SK-N-SH (cell line): ENCODE measurements at regions not wholly inside any gene's neighbourhood (a gene's known extent, or its start where the extent isn't known, plus 50 kb on each side); places are given as distances from the start of the nearest gene placed in this dataset.

Experiments used
- CTCF ChIA-PET: fragments of 300-600, 350-600 bp; formaldehyde crosslinking; extraction: SDS; loops from one replicate; lab custom pipeline; 2021; lab: Yijun Ruan, JAX
- POLR2A ChIA-PET: fragments of 350-600 bp; sonication (Branson Sonifier 250); formaldehyde crosslinking; extraction: SDS; loops from one replicate; lab custom pipeline; 2020; ENCODE audit warnings: antibody characterized with exemption, inconsistent platforms; lab: Yijun Ruan, JAX
- DNase-seq: peaks from one replicate; pipeline ENCODE4 v3.0.0; 2012
- H2AFZ ChIP-seq: fragments of 200-600 bp; sonication (generic); 2 replicates; pipeline ENCODE4 v1.8.1; 2016; ENCODE audit warnings: antibody characterized with exemption, mild to moderate bottlenecking, low read depth
- H3F3A ChIP-seq: fragments of 200-600 bp; sonication (generic); replicated peaks from 2 replicates; pipeline ENCODE3; 2016; ENCODE audit warnings: antibody characterized with exemption, mild to moderate bottlenecking; ENCODE audit not compliant: insufficient read depth
- H3K27ac ChIP-seq, 2 experiments: fragments of 200-500 bp in 1 of 2; fragments of 200-600 bp in 1 of 2; sonication (Bioruptor generic) in 1 of 2; sonication (generic), shearing (Covaris generic) in 1 of 2; 2 replicates each; pipeline versions ENCODE4 v1.5.1 to v1.6.1; 2014 to 2016; ENCODE audit warnings: low read depth in 2 of 2, inconsistent platforms in 1 of 2, low read length in 1 of 2, mild to moderate bottlenecking in 1 of 2, mixed read lengths in 1 of 2
- H3K27me3 ChIP-seq: fragments of 200-600 bp; sonication (generic), shearing (Covaris generic); 2 replicates; pipeline ENCODE4 v1.6.1; 2016; ENCODE audit warnings: mixed run types; ENCODE audit not compliant: insufficient read depth
- H3K36me3 ChIP-seq, 2 experiments: fragments of 200-500 bp in 1 of 2; fragments of 200-600 bp in 1 of 2; sonication (Bioruptor generic) in 1 of 2; sonication (generic) in 1 of 2; replicated peaks in 1 of 2; 2 replicates each; pipeline versions ENCODE3 to v1.5.1; 2014 to 2016; ENCODE audit warnings: low read length in 1 of 2, mild to moderate bottlenecking in 1 of 2; ENCODE audit not compliant: insufficient read depth in 2 of 2, control insufficient read depth in 1 of 2
- H3K4me1 ChIP-seq, 2 experiments: fragments of 200-500 bp in 1 of 2; fragments of 200-600 bp in 1 of 2; sonication (Bioruptor generic) in 1 of 2; sonication (generic), shearing (Covaris generic) in 1 of 2; 2 replicates each; pipeline versions ENCODE4 v1.5.1 to v1.6.1; 2014 to 2016; ENCODE audit warnings: low read depth in 1 of 2, low read length in 1 of 2, mixed run types in 1 of 2; ENCODE audit not compliant: insufficient read depth in 2 of 2, control insufficient read depth in 1 of 2
- H3K4me2 ChIP-seq: fragments of 200-600 bp; sonication (generic), shearing (Covaris generic); 2 replicates; pipeline ENCODE4 v1.6.1; 2017; ENCODE audit warnings: mixed run types
- H3K4me3 ChIP-seq, 2 experiments: fragments of 200-500 bp in 1 of 2; fragments of 200-600 bp in 1 of 2; sonication (Bioruptor generic) in 1 of 2; sonication (generic), shearing (Covaris generic) in 1 of 2; 2 replicates each; pipeline versions ENCODE4 v1.5.1 to v1.8.1; 2014 to 2016; ENCODE audit warnings: low read depth in 2 of 2, inconsistent platforms in 1 of 2, low read length in 1 of 2, mild to moderate bottlenecking in 1 of 2, mixed read lengths in 1 of 2, moderate library complexity in 1 of 2
- H3K79me2 ChIP-seq: fragments of 200-600 bp; sonication (generic); 2 replicates; pipeline ENCODE4 v1.8.1; 2017; ENCODE audit warnings: mild to moderate bottlenecking; ENCODE audit not compliant: insufficient read depth
- H3K9ac ChIP-seq: fragments of 200-600 bp; sonication (generic); 2 replicates; pipeline ENCODE4 v1.6.1; 2017; ENCODE audit warnings: mixed run types
- H3K9me2 ChIP-seq: fragments of 200-600 bp; sonication (generic); 2 replicates; pipeline ENCODE4 v1.6.1; 2017; ENCODE audit warnings: mixed run types
- H3K9me3 ChIP-seq: fragments of 200-600 bp; sonication (generic); 2 replicates; pipeline ENCODE4 v1.6.1; 2017; ENCODE audit warnings: mixed run types, mild to moderate bottlenecking, moderate library complexity
- H4K20me1 ChIP-seq: fragments of 200-600 bp; sonication (generic); 2 replicates; pipeline ENCODE4 v1.6.1; 2017; ENCODE audit warnings: mild to moderate bottlenecking, mixed run types; ENCODE audit not compliant: insufficient read depth
- CHD2 ChIP-seq: fragments of 150-350 bp; IDR thresholded peaks from 2 replicates; pipeline ENCODE4 v1.6.1; 2018; ENCODE audit warnings: low read length; ENCODE audit not compliant: partially characterized antibody
- ELF1 ChIP-seq: IDR thresholded peaks from 2 replicates; pipeline ENCODE4 v1.4.0; 2012
- EP300 ChIP-seq, 2 experiments: IDR thresholded peaks; 2 replicates each; pipeline versions ENCODE4 v1.4.0 to v1.6.1; 2012; ENCODE audit warnings: borderline replicate concordance in 1 of 2, low read depth in 1 of 2, low read length in 1 of 2
- EZH2phosphoT487 ChIP-seq: fragments of 200-600 bp; sonication (generic); IDR thresholded peaks from 2 replicates; pipeline ENCODE4 v1.6.1; 2017; ENCODE audit warnings: low read depth, mixed run types, mild to moderate bottlenecking, antibody characterized with exemption, moderate library complexity, borderline replicate concordance
- IRF3 ChIP-seq: fragments of 150-350 bp; IDR thresholded peaks from 2 replicates; pipeline ENCODE4 v1.6.1; 2016; ENCODE audit warnings: mild to moderate bottlenecking, low read depth, low read length
- JUND ChIP-seq: IDR thresholded peaks from 2 replicates; pipeline ENCODE4 v1.4.0; 2012
- MAX ChIP-seq: IDR thresholded peaks from 2 replicates; pipeline ENCODE4 v1.4.0; 2012; ENCODE audit warnings: low read depth
- POLR2AphosphoS5 ChIP-seq: IDR thresholded peaks from 2 replicates; pipeline ENCODE4 v1.6.1; 2012; ENCODE audit warnings: low read depth, low read length
- RAD21 ChIP-seq: IDR thresholded peaks from 2 replicates; pipeline ENCODE4 v1.6.1; 2012; ENCODE audit warnings: mild to moderate bottlenecking, low read length
- REST ChIP-seq: IDR thresholded peaks from 2 replicates; pipeline ENCODE4 v1.6.1; 2012; ENCODE audit warnings: mild to moderate bottlenecking, low read depth, low read length, moderate library complexity
- RXRA ChIP-seq: IDR thresholded peaks from 2 replicates; pipeline ENCODE4 v1.4.0; 2012; ENCODE audit warnings: low read depth, mild to moderate bottlenecking, borderline replicate concordance
- SIN3A ChIP-seq: IDR thresholded peaks from 2 replicates; pipeline ENCODE4 v1.6.1; 2012; ENCODE audit warnings: low read depth, mild to moderate bottlenecking, low read length, moderate library complexity, borderline replicate concordance
- TAF1 ChIP-seq: IDR thresholded peaks from 2 replicates; pipeline ENCODE4 v1.6.1; 2012; ENCODE audit warnings: low read depth, mild to moderate bottlenecking, low read length, moderate library complexity, borderline replicate concordance
- TEAD4 ChIP-seq: IDR thresholded peaks from 2 replicates; pipeline ENCODE4 v1.4.0; 2012; ENCODE audit warnings: mild to moderate bottlenecking, borderline replicate concordance; ENCODE audit not compliant: insufficient read depth
- USF2 ChIP-seq: fragments of 150-350 bp; IDR thresholded peaks from 2 replicates; pipeline ENCODE4 v1.6.1; 2017; ENCODE audit warnings: antibody characterized with exemption, low read length, low read depth, borderline replicate concordance
- YY1 ChIP-seq: IDR thresholded peaks from 2 replicates; pipeline ENCODE4 v1.4.0; 2012; ENCODE audit warnings: low read depth, mild to moderate bottlenecking
- ZBTB33 ChIP-seq: IDR thresholded peaks from 2 replicates; pipeline ENCODE4 v1.4.0; 2012; ENCODE audit warnings: low read depth, borderline replicate concordance
- WGBS: methylation state at CpG from one replicate; pipeline ENCODE4 v1.1.6; 2017; ENCODE audit warnings: low lambda C conversion rate; 5-methylcytosine and 5-hydroxymethylcytosine counted together

- no peak for DNase-seq
- WGBS = 85% methylated on average over 3 of the region's 3 CpGs
These were observed 837.1 kb upstream of the C9orf72 start for GRCh38 chr9:28410411-28410810.

GRCh38 chr9:28413471-28413870 lies 840.2 kb upstream of the C9orf72 start:
- CTCF ChIA-PET = no interaction called here
- H3F3A ChIP-seq = no peaks in the 10 kb centered on the region
- WGBS = 47% methylated on average over 1 of the region's 1 CpG
- no peaks in the 10 kb centered on the region for H3K9me3 ChIP-seq
- POLR2A ChIA-PET = no interaction called here
- no peak overlapping the region for H3K4me3 ChIP-seq
- H3K36me3 ChIP-seq = no peaks in the 10 kb centered on the region
- no peak overlapping the region for H3K9ac ChIP-seq
- no peaks in the 10 kb centered on the region for H3K79me2 ChIP-seq
- peaks cover 0 to 2% of the 10 kb centered on the region in 2 experiments; a peak in 2 of 4 replicates for H3K4me1 ChIP-seq
- H3K4me2 ChIP-seq = no peak overlapping the region
- no peaks in the 10 kb centered on the region for H3K27me3 ChIP-seq
- no peaks in the 10 kb centered on the region for H4K20me1 ChIP-seq
- H3K27ac ChIP-seq = no peak overlapping the region
- H3K9me2 ChIP-seq = no peaks in the 10 kb centered on the region; the same call in 1 of the 2 replicates
- DNase-seq = no peak
- no peak overlapping the region for H2AFZ ChIP-seq
- no peak for TF ChIP-seq REST
- TF ChIP-seq TEAD4 = no peak
- TF ChIP-seq ELF1 = no peak
- no peak for TF ChIP-seq TAF1
- no peak for TF ChIP-seq ZBTB33
- no peak for TF ChIP-seq POLR2AphosphoS5
- no peak for TF ChIP-seq YY1
- TF ChIP-seq EZH2phosphoT487 = no peak
- TF ChIP-seq JUND = no peak
- no peak for TF ChIP-seq CHD2
- no peak for TF ChIP-seq SIN3A
- TF ChIP-seq RXRA = no peak
- TF ChIP-seq MAX = no peak
- no peak for TF ChIP-seq EP300 (IDR thresholded peaks at IDR 0.05; ENCODE audit: borderline replicate concordance in 1 of 2, low read depth in 1 of 2, low read length in 1 of 2)
- TF ChIP-seq RAD21 = no peak

More at GRCh38 chr9:28410411-28410810, 837.1 kb upstream of the C9orf72 start:
- Histone ChIP-seq H3K27ac (no peak overlapping the region), H3F3A (no peaks in the 10 kb centered on the region), H3K4me1 (peaks cover 0 to 2% of the 10 kb centered on the region in 2 experiments; a peak in 2 of 4 replicates), H2AFZ (no peak overlapping the region), H3K4me2 (no peak overlapping the region), H3K9me3 (no peaks in the 10 kb centered on the region), H3K79me2 (no peaks in the 10 kb centered on the region), H3K27me3 (no peaks in the 10 kb centered on the region), H3K9me2 (no peaks in the 10 kb centered on the region), H3K36me3 (no peaks in the 10 kb centered on the region), H3K9ac (no peak overlapping the region), H4K20me1 (no peaks in the 10 kb centered on the region), H3K4me3 (no peak overlapping the region)
- CTCF ChIA-PET = no interaction called here
- POLR2A ChIA-PET = no interaction called here
- no peak for TF ChIP-seq IRF3
- TF ChIP-seq EZH2phosphoT487 = no peak
- no peak for TF ChIP-seq USF2
- TF ChIP-seq RXRA = no peak
